ENCODE measurements at regions not wholly inside any gene's neighbourhood (a gene's known extent, or its start where the extent isn't known, plus 50 kb on each side); places are given as distances from the start of the nearest gene placed in this dataset.

DNA sequence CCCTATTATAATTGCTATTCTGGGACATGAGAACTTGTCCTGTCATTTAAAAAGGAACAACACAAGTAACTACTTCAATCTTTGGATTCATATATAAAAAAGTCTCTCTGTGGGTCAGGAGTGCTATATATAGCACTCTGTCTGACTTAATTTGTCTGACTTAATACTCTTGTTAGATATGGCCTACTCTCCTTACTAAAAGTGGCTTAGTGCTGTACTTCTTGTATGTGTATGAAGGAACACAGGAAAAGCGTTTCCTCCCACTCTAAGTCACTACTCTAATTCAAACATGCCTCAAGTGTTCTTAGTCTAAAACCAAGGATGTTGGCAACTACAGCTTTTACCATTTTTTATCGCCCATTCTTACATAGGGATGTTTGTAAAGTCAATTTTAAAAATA, 255.2 kb upstream of the ROBO1 start:
- Histone ChIP-seq H3K36me3 (ENCODE audit: control insufficient read depth, insufficient read depth, low read length) (no peaks in the 10 kb centered on the region), H3K27me3 (ENCODE audit: control insufficient read depth, insufficient read depth, low read length) (no peaks in the 10 kb centered on the region), H3K4me3 (ENCODE audit: low read depth, low read length) (no peak overlapping the region)
- TF ChIP-seq, protein P1, sequence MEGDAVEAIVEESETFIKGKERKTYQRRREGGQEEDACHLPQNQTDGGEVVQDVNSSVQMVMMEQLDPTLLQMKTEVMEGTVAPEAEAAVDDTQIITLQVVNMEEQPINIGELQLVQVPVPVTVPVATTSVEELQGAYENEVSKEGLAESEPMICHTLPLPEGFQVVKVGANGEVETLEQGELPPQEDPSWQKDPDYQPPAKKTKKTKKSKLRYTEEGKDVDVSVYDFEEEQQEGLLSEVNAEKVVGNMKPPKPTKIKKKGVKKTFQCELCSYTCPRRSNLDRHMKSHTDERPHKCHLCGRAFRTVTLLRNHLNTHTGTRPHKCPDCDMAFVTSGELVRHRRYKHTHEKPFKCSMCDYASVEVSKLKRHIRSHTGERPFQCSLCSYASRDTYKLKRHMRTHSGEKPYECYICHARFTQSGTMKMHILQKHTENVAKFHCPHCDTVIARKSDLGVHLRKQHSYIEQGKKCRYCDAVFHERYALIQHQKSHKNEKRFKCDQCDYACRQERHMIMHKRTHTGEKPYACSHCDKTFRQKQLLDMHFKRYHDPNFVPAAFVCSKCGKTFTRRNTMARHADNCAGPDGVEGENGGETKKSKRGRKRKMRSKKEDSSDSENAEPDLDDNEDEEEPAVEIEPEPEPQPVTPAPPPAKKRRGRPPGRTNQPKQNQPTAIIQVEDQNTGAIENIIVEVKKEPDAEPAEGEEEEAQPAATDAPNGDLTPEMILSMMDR (IDR thresholded peaks at IDR 0.05; ENCODE audit: insufficient read depth, low read length, poor library complexity, severe bottlenecking), result no peak
- no peak for DNase-seq (ENCODE audit: low read depth)

DNA sequence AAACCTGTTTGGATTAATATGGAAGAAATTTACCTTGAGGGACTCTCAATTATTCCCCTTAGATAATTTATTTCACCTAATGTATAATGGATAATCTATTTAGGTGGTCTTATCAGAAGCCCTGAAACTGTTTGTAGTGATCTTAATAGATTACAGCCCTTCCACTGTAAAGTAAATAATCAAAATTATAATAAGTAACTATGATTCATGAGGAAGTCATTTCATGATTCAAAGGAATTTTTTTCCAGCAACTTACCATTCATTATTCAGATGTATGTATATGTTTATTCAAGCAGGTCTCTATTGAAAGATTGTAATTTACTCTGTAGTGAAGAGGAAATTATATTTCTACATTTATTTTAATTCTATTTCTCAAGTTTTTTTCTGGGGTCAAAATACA, 250.6 kb upstream of the ROBO1 start:
- Histone ChIP-seq H3K27me3 (ENCODE audit: control insufficient read depth, insufficient read depth, low read length) (no peaks in the 10 kb centered on the region), H3K4me3 (ENCODE audit: low read depth, low read length) (no peak overlapping the region), H3K36me3 (ENCODE audit: control insufficient read depth, insufficient read depth, low read length) (no peaks in the 10 kb centered on the region)
- TF ChIP-seq, protein P1 (IDR thresholded peaks at IDR 0.05; ENCODE audit: insufficient read depth, low read length, poor library complexity, severe bottlenecking), result no peak
- no peak for DNase-seq (ENCODE audit: low read depth)

DNA sequence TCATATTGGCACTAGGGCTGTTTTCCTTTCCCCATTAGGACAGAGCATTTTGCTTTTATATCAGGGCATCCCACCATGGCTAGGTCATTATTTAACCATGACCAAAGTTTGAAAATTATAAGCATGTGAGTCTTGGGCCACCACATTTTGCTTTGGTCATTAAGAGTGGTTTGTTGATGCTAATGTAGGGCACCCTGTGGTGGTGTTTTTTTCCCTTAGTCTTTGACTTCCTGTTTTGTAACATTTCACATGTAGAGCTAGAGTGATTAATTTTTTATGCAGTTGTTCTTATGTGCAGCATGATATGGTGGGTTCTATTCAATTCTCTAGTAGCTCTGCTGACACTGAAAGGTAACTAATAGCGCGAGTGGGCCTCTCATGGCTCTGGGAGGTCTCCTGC, 249.6 kb upstream of the ROBO1 start:
- Histone ChIP-seq H3K4me3 (ENCODE audit: low read depth, low read length) (no peak overlapping the region), H3K27me3 (ENCODE audit: control insufficient read depth, insufficient read depth, low read length) (no peaks in the 10 kb centered on the region), H3K36me3 (ENCODE audit: control insufficient read depth, insufficient read depth, low read length) (no peaks in the 10 kb centered on the region)
- DNase-seq (ENCODE audit: low read depth), result no peak
- TF ChIP-seq, protein P1 (IDR thresholded peaks at IDR 0.05; ENCODE audit: insufficient read depth, low read length, poor library complexity, severe bottlenecking), result no peak

DNA sequence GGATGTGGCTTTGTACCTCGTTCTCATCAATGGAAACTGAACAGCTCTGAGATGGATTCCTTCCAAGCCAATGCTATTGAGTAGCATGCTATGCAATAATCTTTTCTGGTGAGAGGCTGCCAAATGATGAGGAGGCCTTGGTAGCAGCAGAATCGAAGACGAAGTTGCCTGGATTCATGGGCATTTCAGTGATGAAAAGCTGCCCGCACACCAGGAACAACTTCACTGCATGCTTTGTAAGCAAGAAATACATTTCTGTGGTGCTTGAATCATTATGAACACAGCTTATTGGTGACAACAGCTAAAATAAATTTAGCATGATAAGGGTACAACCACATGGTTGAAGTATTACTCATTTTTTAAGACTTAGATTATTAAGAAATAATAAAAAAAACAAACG, 246.8 kb upstream of the ROBO1 start:
- TF ChIP-seq, protein P1 (IDR thresholded peaks at IDR 0.05; ENCODE audit: insufficient read depth, low read length, poor library complexity, severe bottlenecking), result no peak
- DNase-seq (ENCODE audit: low read depth), result no peak
- Histone ChIP-seq H3K4me3 (ENCODE audit: low read depth, low read length) (no peak overlapping the region), H3K27me3 (ENCODE audit: control insufficient read depth, insufficient read depth, low read length) (no peaks in the 10 kb centered on the region), H3K36me3 (ENCODE audit: control insufficient read depth, insufficient read depth, low read length) (no peaks in the 10 kb centered on the region)

DNA sequence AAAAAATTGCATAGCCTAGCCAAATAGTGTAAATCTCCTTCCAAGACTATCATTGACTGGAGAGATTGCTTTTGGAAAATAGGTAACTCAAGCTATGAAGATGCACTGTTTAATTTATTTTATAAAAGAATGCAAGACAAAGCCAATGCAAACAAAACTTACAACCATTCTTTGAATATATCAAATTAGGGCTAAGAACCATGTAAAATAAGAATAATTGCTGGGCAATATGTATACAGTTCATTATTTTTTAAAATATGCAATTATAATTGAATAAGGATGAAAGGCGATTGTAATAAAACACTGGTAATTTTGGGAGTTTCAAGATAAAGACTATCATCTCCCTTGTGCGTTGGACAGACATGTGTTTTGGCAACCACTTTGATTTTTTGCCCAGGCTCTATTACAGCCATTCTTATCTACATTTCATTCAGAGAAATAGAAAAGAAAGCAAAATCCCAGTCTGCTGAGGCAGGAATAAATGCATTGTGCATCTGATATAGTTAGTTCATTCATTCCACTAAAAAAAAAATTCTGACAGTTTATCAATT, 242.3 kb upstream of the ROBO1 start:
- DNase-seq (ENCODE audit: low read depth), result no peak
- no peaks in the 10 kb centered on the region for H3K36me3 ChIP-seq (ENCODE audit: control insufficient read depth, insufficient read depth, low read length)
- no peaks in the 10 kb centered on the region for H3K27me3 ChIP-seq (ENCODE audit: control insufficient read depth, insufficient read depth, low read length)
- no peak overlapping the region for H3K4me3 ChIP-seq (ENCODE audit: low read depth, low read length)
- TF ChIP-seq, protein P1 (IDR thresholded peaks at IDR 0.05; ENCODE audit: insufficient read depth, low read length, poor library complexity, severe bottlenecking), result no peak

DNA sequence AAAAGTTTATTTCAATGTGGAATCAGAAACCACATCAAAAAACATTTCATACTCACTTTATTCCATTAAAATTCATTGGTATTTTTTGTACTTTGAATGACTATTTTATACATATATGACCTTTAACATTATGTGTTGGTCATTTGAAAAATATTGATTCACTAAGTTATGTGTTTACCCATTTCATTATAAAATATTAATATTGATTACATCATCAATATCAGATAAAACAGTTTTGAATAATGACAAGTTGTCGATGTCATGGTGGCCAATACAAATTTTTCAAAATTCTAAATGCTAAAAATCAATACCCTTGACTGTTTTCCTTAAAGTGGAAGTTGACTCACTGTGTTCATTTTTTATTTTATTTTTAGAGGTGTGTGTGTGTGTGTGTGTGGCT, 239.7 kb upstream of the ROBO1 start:
- TF ChIP-seq, protein P1 (IDR thresholded peaks at IDR 0.05; ENCODE audit: insufficient read depth, low read length, poor library complexity, severe bottlenecking), result no peak

More for the DNA sequence above, 239.7 kb upstream of the ROBO1 start:
- Histone ChIP-seq H3K4me3 (ENCODE audit: low read depth, low read length) (no peak overlapping the region), H3K27me3 (ENCODE audit: control insufficient read depth, insufficient read depth, low read length) (no peaks in the 10 kb centered on the region), H3K36me3 (ENCODE audit: control insufficient read depth, insufficient read depth, low read length) (no peaks in the 10 kb centered on the region)
- no peak for DNase-seq (ENCODE audit: low read depth)

Measured in kidney epithelial cell (primary cell).